ENCODE measurements at regions not wholly inside any gene's neighbourhood (a gene's known extent, or its start where the extent isn't known, plus 50 kb on each side); places are given as distances from the start of the nearest gene placed in this dataset.

DNA sequence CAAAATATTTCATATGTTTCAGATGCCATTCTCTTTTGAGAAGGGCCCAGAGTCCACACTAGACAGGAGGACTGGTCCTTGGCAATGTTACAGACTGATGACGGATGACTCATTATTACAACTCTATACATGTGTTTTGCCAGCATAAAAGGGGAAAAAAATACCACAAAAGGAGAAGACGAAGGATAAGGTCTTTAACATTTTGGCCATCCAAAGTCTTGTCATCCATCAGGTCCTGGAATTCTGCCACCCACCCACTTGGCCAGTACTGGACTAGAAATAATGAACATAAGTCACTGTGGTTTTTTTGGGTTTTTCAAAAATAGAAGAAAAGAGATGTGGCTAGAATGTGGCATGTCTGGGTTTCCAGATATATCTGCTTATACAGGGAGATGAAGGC is 57.7 kb upstream of the BDNF start:
- intact Hi-C loops (cut with DNase I; ENCODE audit: low total_unique reads), result no loop called here
- no peaks in the 10 kb centered on the region for H3K27me3 ChIP-seq
- no peak for DNase-seq
- H3K36me3 ChIP-seq, result no peaks in the 10 kb centered on the region
- H3K9me3 ChIP-seq, result no peaks in the 10 kb centered on the region
- H3K4me1 ChIP-seq, result no peaks in the 10 kb centered on the region
- TF ChIP-seq, protein P1, sequence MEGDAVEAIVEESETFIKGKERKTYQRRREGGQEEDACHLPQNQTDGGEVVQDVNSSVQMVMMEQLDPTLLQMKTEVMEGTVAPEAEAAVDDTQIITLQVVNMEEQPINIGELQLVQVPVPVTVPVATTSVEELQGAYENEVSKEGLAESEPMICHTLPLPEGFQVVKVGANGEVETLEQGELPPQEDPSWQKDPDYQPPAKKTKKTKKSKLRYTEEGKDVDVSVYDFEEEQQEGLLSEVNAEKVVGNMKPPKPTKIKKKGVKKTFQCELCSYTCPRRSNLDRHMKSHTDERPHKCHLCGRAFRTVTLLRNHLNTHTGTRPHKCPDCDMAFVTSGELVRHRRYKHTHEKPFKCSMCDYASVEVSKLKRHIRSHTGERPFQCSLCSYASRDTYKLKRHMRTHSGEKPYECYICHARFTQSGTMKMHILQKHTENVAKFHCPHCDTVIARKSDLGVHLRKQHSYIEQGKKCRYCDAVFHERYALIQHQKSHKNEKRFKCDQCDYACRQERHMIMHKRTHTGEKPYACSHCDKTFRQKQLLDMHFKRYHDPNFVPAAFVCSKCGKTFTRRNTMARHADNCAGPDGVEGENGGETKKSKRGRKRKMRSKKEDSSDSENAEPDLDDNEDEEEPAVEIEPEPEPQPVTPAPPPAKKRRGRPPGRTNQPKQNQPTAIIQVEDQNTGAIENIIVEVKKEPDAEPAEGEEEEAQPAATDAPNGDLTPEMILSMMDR (IDR thresholded peaks at IDR 0.05), result no peak
- TF ChIP-seq EP300 (IDR thresholded peaks at IDR 0.05; ENCODE audit: low read depth), result no peak
- in situ Hi-C loops (cut with MboI; ENCODE audit: low pct_ligation_motif_present in 1 of 4, low pct_unique_long_range_greater_than_20kb in 1 of 4, low sequenced_read_pairs in 3 of 4), result no loop called here
- no peak overlapping the region for H3K4me3 ChIP-seq
- H3K27ac ChIP-seq, result no peak overlapping the region
- 71 to 82% methylated on average over 2 of the region's 2 CpGs for WGBS, 2 donors (ENCODE audit: low coverage in 1 of 2)

DNA sequence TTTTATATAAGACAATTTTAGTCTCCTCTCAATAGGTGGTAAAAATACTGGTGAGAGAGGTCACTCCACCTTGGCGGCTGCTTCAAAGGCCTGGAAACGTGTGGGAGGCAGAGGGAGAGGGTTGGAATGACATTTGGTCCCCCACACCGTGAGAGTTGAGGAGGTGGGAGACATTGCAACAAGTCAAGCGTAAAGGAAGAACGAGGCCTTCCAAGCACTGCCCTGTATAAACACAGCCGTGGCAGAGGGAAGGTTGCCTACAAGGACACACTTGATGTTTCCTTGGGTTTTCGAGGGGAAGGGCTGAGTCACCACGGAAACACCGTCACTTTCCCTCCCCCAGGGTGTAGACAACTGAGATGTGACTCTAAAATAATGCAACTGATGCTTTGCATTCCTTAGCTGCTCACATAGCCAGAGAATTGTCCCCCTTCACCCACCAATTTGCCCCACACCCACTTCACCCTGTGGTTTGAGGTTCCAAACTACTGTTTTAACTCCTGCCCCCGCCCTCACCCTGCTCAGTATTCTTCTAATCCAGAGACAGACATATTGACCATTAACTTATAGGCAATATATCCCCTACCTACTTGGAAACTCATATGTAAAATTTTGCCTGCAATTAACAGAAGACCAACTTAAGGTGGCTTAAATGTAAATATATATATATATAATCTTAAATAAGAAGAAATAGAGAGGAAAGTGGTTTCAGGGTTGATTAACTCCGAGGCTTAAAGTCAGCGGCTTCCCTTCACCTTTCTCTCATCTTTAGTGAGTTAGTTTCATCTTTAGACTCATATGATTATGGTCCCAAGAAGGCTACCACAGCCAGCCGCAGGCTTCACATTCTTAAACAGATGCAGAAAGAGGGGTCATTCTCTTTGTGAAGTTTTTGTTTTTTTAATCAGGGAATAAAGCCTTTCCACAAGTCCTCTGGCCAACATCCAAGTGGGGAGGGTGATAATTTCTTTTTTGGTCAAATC is 54.1 kb upstream of the BDNF start:
- no peaks in the 10 kb centered on the region for H3K27me3 ChIP-seq
- H3K4me3 ChIP-seq, result no peak overlapping the region
- H3K27ac ChIP-seq, result no peak overlapping the region
- no peaks in the 10 kb centered on the region for H3K4me1 ChIP-seq
- TF ChIP-seq, protein P1 (IDR thresholded peaks at IDR 0.05), result no peak
- TF ChIP-seq EP300 (IDR thresholded peaks at IDR 0.05; ENCODE audit: low read depth), result no peak
- no peak for TF ChIP-seq POLR2AphosphoS5 (IDR thresholded peaks at IDR 0.05)
- TF ChIP-seq POLR2A (IDR thresholded peaks at IDR 0.05), result no peak
- intact Hi-C loops (cut with DNase I; ENCODE audit: low total_unique reads) (no loop called here), in situ Hi-C loops (cut with MboI; ENCODE audit: low pct_ligation_motif_present in 1 of 4, low pct_unique_long_range_greater_than_20kb in 1 of 4, low sequenced_read_pairs in 3 of 4) (no loop called here)
- H3K9me3 ChIP-seq, result no peaks in the 10 kb centered on the region
- no peaks in the 10 kb centered on the region for H3K36me3 ChIP-seq
- WGBS, 2 donors (ENCODE audit: low coverage in 1 of 2), result 61 to 68% methylated on average over 6 to 13 of the region's 13 CpGs
- no peak for DNase-seq
